GM12878 (cell line): ENCODE measurements at regions not wholly inside any gene's neighbourhood (a gene's known extent, or its start where the extent isn't known, plus 50 kb on each side); places are given as distances from the start of the nearest gene placed in this dataset.

Experiments used
- ATAC-seq: fragments of 200-7000 bp; cut with Tn5 transposase; 3 replicates; pipeline ENCODE4 v1.9.1; 2020; ENCODE audit warnings: mild to moderate bottlenecking, moderate library complexity
- BruUV-seq: library from RNA; stranded (reverse); fragments of 400-500 nt; replicated peaks from 2 replicates; lab custom pipeline; 2021; lab: Mats Ljungman, UMichigan
- CTCF ChIA-PET: fragments of 300-600 bp; sonication (Branson Sonifier 250); formaldehyde crosslinking; extraction: SDS; loops from one replicate; lab custom pipeline; 2021; ENCODE audit warnings: inconsistent platforms; lab: Yijun Ruan, JAX
- POLR2A ChIA-PET: fragments of 350-600 bp; formaldehyde crosslinking; extraction: SDS; loops from one replicate; lab custom pipeline; 2021; ENCODE audit warnings: inconsistent platforms; lab: Charles Lee
- RAD21 ChIA-PET: fragments of 300-600 bp; sonication (Branson Sonifier 250); formaldehyde crosslinking; loops from one replicate; lab custom pipeline; 2023; ENCODE audit warnings: antibody characterized with exemption; ENCODE audit not compliant: unreplicated experiment; lab: Charles Lee
- SMC1A ChIA-PET: fragments of 300-600 bp; sonication (Branson Sonifier 250); formaldehyde crosslinking; loops from one replicate; lab custom pipeline; 2023; ENCODE audit not compliant: unreplicated experiment, uncharacterized antibody; lab: Charles Lee
- DNase-seq: peaks from one replicate; pipeline ENCODE4 v3.0.0-alpha.2; 2011; ENCODE audit warnings: low read depth, low spot score
- FAIRE-seq: peaks from 3 replicates; lab custom pipeline; 2011; peaks lifted over from hg19 to GRCh38; lab: Jason Lieb, UNC
- H2AFZ ChIP-seq: 2 replicates; pipeline ENCODE4 v1.6.0; 2011; ENCODE audit warnings: low read depth, low read length, control low read depth; ENCODE audit not compliant: control insufficient read depth
- H3K27ac ChIP-seq: 2 replicates; pipeline ENCODE4 v1.5.1; 2011; ENCODE audit warnings: control low read depth; ENCODE audit not compliant: control insufficient read depth, insufficient read depth
- H3K27me3 ChIP-seq, 2 experiments: replicated peaks in 1 of 2; 2 replicates each; pipeline versions ENCODE4 v1.6.0 to v1.6.1; 2011; ENCODE audit warnings: low read length in 1 of 2; ENCODE audit not compliant: control insufficient read depth in 2 of 2, insufficient read depth in 2 of 2
- H3K36me3 ChIP-seq, 2 experiments: 2 replicates each; pipeline ENCODE4 v1.5.1; 2011; ENCODE audit warnings: low read length in 1 of 2; ENCODE audit not compliant: control insufficient read depth in 2 of 2, insufficient read depth in 2 of 2
- H3K4me1 ChIP-seq: 2 replicates; pipeline ENCODE4 v1.6.1; 2011; ENCODE audit warnings: mild to moderate bottlenecking, low read length, moderate library complexity, mixed read lengths; ENCODE audit not compliant: control insufficient read depth, insufficient read depth
- H3K4me2 ChIP-seq: 2 replicates; pipeline ENCODE4 v1.6.0; 2011; ENCODE audit warnings: control low read depth; ENCODE audit not compliant: control insufficient read depth, insufficient read depth
- H3K4me3 ChIP-seq: fragments of 200-600 bp; sonication (generic); 2 replicates; pipeline ENCODE4 v1.5.1; 2016
- H3K79me2 ChIP-seq: 2 replicates; pipeline ENCODE4 v1.6.0; 2011; ENCODE audit warnings: low read length; ENCODE audit not compliant: control insufficient read depth, insufficient read depth
- H3K9ac ChIP-seq: 2 replicates; pipeline ENCODE4 v1.8.0; 2011; ENCODE audit warnings: low read length, control low read depth, mixed read lengths; ENCODE audit not compliant: control insufficient read depth, insufficient read depth
- H3K9me3 ChIP-seq: replicated peaks from 3 replicates; pipeline ENCODE4 v1.5.1; 2011; ENCODE audit warnings: mild to moderate bottlenecking, low read length; ENCODE audit not compliant: control insufficient read depth, insufficient read depth
- H4K20me1 ChIP-seq: 2 replicates; pipeline ENCODE4 v1.6.0; 2011; ENCODE audit not compliant: control insufficient read depth, insufficient read depth
- ATF3 ChIP-seq: IDR thresholded peaks from 2 replicates; pipeline ENCODE4 v1.6.1; 2011; ENCODE audit warnings: low read depth, mild to moderate bottlenecking, low read length, moderate library complexity, borderline replicate concordance; ENCODE audit errors: extremely low read depth
- CREB1 ChIP-seq: IDR thresholded peaks from 2 replicates; pipeline ENCODE4 v1.6.1; 2012; ENCODE audit warnings: low read depth, mild to moderate bottlenecking, inconsistent platforms
- EZH2 ChIP-seq: IDR thresholded peaks from 2 replicates; pipeline ENCODE4 v1.6.1; 2012; ENCODE audit warnings: low read depth, mild to moderate bottlenecking, control low read depth, inconsistent platforms, low read length, borderline replicate concordance; ENCODE audit not compliant: control insufficient read depth
- RELB ChIP-seq: fragments of 450-650 bp; IDR thresholded peaks from 2 replicates; pipeline ENCODE4 v1.6.1; 2017; ENCODE audit warnings: low read depth, mild to moderate bottlenecking, moderate library complexity
- WGBS: methylation state at CpG from one replicate; pipeline ENCODE4 v1.1.6; 2016; ENCODE audit warnings: low lambda C conversion rate; ENCODE audit not compliant: insufficient replicate concordance, insufficient coverage; ENCODE audit errors: missing lambda C conversion rate; 5-methylcytosine and 5-hydroxymethylcytosine counted together
- in situ Hi-C: fragments of 300-500 bp; cut with MboI; formaldehyde crosslinking; loops from 9 replicates; pipeline ENCODE4 v1.14.3; 2018; ENCODE audit warnings: mixed read lengths
- intact Hi-C: fragments of 100-400 bp; cut with micrococcal nuclease; formaldehyde crosslinking; loops from one replicate; pipeline ENCODE4 v1.14.2; 2022; ENCODE audit not compliant: unreplicated experiment
- TF ChIP-seq, protein P1 (sequence below): fragments of 150-350 bp; IDR thresholded peaks from 2 replicates; pipeline ENCODE4 v1.6.1; 2014; ENCODE audit warnings: mild to moderate bottlenecking, low read depth, low read length

DNA sequence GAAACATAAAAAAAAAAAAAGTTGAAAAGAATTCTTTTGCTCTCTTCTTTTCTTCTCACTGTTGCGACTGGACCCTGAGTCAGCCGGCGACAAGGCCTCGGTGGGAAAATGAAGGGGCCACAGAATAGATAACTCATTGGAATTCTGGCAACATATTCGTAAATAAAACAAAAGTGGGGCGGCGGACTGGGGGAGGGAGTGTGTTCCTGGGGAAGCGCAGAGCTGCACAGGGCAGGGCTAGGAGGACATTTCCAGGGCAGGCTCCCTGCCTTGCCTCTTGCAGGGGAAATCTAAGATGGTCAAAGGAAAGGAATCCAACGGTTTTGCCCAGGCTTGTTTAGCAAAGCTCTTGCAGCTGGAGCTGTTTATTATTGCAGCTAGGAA is 1042.8 kb upstream of the NR2F2 start:
- Histone ChIP-seq H3K27me3 (no peaks in the 10 kb centered on the region), H3K4me2 (no peak overlapping the region), H3K27ac (no peak overlapping the region), H3K9me3 (no peaks in the 10 kb centered on the region), H3K79me2 (no peaks in the 10 kb centered on the region), H3K4me1 (peaks cover 4% of the 10 kb centered on the region; the same call in 1 of the 2 replicates), H2AFZ (no peak overlapping the region), H3K9ac (no peak overlapping the region), H3K4me3 (no peak overlapping the region), H3K36me3 (no peaks in the 10 kb centered on the region), H4K20me1 (no peaks in the 10 kb centered on the region)
- ChIA-PET SMC1A (interaction anchor here (0.8 to 22.3 kb wide), 21 partner anchors 10 to 1040 kb away, joined by 3 to 310 read pairs (median 5); no protein-coding TSS in a partner anchor), CTCF (interaction anchor here (0.6 to 9.4 kb wide), 12 partner anchors 9 to 1275 kb away, joined by 3 to 92 read pairs (median 6); no protein-coding TSS in a partner anchor), RAD21 (interaction anchor here (0.8 to 12.9 kb wide), 14 partner anchors 16 to 1051 kb away, joined by 3 to 104 read pairs (median 4); no protein-coding TSS in a partner anchor), POLR2A (interaction anchor here (0.6 to 2.9 kb wide), 5 partner anchors 17 to 1033 kb away, joined by 3 to 12 read pairs (median 5); no protein-coding TSS in a partner anchor)
- no peak for FAIRE-seq
- BruUV-seq: no TSS peak
- ATAC-seq: no peak
- in situ Hi-C loops: no loop called here
- WGBS: 66% methylated on average over 9 of the region's 9 CpGs
- intact Hi-C loops: loop anchor here (5.0 kb wide), 1 partner anchor 1060 kb away; no protein-coding TSS in a partner anchor
- TF ChIP-seq, protein P1, sequence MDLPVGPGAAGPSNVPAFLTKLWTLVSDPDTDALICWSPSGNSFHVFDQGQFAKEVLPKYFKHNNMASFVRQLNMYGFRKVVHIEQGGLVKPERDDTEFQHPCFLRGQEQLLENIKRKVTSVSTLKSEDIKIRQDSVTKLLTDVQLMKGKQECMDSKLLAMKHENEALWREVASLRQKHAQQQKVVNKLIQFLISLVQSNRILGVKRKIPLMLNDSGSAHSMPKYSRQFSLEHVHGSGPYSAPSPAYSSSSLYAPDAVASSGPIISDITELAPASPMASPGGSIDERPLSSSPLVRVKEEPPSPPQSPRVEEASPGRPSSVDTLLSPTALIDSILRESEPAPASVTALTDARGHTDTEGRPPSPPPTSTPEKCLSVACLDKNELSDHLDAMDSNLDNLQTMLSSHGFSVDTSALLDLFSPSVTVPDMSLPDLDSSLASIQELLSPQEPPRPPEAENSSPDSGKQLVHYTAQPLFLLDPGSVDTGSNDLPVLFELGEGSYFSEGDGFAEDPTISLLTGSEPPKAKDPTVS: no peak
- TF ChIP-seq CREB1 (no peak), ATF3 (no peak), EZH2 (no peak), RELB (no peak)
- no peak for DNase-seq
